AG08395 (cell line): ENCODE measurements at regions not wholly inside any gene's neighbourhood (a gene's known extent, or its start where the extent isn't known, plus 50 kb on each side); places are given as distances from the start of the nearest gene placed in this dataset.

ENCODE experiments used
- DNase-seq: peaks from one replicate; pipeline ENCODE4 v3.0.0; 2012; ENCODE audit warnings: mixed read lengths, low spot score

GRCh38 chr2:8518979-8519668 is 162.7 kb upstream of the ID2 start:
- no peak for DNase-seq

DNA sequence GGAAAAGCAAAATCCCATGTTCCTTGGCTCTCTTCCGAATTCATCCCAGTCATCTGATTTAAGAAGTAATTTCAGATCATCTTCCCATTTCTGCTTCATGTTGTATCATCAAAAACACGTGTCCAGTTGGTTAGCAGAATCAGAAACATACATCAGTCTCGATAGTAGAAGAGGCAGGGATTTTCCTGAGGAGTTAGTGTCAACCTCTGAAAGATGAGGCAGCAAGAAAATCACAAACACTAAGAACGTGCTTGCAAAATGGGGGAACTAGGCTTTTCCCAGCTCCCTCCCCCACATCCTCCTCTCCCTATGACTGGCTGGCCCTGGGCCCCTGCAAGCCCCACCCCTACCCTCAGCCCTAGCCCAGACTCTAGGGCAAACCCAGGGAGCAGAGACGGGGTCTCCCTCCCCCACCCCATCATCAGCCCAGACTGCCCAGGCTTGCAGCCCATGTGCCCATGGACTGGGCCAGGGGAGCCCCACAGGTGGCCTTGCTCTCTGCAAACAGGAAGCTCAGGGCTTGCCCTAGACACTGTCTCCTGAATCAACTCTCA is 161.0 kb upstream of the ID2 start:
- DNase-seq = no peak

DNA sequence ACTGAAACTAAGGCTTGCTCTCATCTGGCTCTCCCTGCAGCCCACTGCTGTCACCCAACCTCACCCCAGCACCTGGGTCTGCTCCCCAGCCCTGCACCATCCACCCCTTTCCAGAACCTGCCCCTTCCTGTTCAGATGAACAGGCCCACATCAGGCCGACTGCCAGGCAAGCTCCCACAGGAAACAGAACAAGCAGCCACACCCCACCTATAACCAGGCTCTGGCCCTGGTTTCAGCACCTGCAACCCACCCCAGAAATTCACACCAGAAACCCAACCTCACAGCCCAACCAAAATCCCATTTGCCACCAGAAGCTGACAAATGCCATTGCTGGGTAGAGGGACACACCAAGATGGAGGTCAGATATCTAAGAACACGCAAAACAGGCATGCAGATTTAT is 159.2 kb upstream of the ID2 start:
- DNase-seq = no peak

- no peak for DNase-seq
Measured at GRCh38 chr2:8524388-8524787, 157.5 kb upstream of the ID2 start.

GRCh38 chr2:8524823-8525222 is 157.0 kb upstream of the ID2 start:
- DNase-seq = no peak

- DNase-seq = no peak
Measured at GRCh38 chr2:8525236-8525581, 156.6 kb upstream of the ID2 start.

GRCh38 chr2:8525582-8526402 is 156.1 kb upstream of the ID2 start:
- no peak for DNase-seq

DNA sequence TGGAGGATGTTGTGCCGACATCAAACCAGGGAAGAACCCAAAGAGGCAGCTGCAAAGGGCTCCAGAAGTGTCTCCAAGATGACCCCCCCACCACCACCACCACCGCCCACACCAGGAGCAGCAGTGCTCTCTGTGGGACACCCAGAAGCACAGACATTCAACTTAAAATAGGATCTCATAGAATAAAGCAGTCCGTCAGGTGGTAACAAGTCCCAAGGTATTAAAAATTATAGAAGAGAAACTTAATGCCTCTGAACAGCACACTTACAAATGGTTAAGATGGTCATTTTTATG is 155.5 kb upstream of the ID2 start:
- DNase-seq = no peak

- no peak for DNase-seq
Measured at GRCh38 chr2:8527031-8527430, 154.8 kb upstream of the ID2 start.

DNA sequence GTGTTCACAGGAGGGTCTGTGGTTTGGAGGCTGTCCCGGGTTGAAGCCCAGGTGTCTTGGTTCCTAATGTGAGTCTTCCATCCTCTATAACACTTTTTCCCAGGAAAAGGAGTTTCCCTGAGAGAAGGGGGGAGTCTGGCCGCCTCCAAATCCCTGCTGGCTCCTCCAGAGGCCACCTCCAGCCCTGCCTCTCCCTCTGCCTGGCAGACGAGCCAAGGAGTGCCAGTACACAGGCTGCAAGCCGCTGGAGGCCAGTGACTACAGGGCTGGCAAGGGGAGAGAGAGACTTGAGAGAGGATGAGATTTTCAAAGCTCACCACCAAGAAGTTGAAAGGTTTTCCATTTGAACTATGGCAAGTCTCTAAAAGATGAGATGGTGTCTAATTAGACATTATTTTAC is 154.2 kb upstream of the ID2 start:
- DNase-seq = no peak

DNA sequence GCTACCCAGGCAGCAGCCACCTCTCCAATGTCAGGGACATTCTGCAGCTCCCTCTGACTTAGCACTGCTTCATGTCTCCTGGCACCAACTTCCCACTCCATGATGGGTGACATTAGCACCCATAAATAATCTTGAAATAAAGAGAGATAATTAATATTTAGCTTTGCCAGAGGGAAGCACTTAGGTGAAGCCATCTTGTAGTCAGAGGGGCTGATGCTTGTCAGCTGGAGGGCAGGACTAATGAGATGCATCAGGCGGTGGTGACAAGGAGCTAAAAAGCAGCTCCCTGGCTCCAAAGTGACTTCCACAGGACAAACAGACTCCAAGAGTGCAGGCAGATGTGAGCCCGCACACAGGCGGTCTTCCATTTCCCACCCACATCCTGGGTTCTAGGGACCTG is 153.0 kb upstream of the ID2 start:
- DNase-seq = no peak

- no peak for DNase-seq
Measured at GRCh38 chr2:8529706-8530277, 152.1 kb upstream of the ID2 start.

DNA sequence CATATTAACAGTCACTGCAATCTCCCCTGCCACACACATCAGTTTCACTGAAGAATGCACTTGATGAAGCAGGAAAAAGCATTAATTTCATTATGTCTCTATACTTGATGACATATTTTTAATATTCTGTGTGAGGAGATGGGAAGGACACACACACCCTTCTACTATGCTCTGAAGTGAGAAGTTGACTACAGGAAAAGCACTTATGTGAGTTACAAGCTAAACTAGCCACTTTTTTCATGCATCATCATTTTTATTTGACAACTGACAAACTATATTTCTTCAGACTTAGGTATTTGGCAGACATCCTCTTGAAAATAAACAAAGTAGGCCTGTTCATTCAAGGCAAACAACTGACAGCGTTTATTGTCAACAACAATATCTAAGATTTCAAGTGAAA is 150.4 kb upstream of the ID2 start:
- no peak for DNase-seq

- no peak for DNase-seq
Measured at GRCh38 chr2:8532438-8532837, 149.4 kb upstream of the ID2 start.

DNA sequence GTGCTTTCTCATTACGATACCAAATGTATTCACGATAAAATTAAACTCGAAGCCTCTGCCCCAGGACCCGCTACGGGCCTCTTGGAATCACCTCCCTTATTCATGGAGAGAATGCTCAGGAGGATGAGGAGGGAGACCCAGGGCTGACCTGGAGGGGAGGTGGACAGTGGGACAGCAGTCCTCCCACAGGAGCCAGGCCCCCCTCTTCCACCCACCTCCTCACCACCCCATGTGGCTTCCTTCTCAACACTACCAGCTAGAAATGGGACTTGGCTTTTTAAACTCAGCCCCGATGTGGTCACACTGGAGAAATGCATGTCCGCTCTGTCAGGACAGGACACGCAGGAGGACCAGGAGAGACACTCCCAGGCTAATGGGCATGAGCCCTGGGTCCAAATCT is 147.9 kb upstream of the ID2 start:
- no peak for DNase-seq

GRCh38 chr2:8534386-8534728 is 147.5 kb upstream of the ID2 start:
- no peak for DNase-seq

GRCh38 chr2:8534729-8535468 is 147.0 kb upstream of the ID2 start:
- DNase-seq = peak; percentile 71

DNA sequence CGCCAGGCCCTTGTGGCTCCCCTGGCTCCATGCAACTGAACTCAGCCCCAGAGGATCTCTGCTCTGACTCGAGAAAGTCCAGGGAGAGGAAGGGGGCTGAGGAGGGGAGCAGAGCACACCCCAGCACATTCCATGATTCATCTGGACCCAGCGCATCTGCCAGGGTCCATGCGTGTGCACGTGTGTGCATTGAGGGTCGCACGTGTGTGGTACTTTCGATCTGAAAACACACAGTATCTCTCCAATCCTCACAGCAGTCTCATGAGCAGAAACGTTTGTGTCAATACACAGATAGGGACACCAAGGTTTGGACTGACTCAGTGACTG is 146.4 kb upstream of the ID2 start:
- no peak for DNase-seq

DNA sequence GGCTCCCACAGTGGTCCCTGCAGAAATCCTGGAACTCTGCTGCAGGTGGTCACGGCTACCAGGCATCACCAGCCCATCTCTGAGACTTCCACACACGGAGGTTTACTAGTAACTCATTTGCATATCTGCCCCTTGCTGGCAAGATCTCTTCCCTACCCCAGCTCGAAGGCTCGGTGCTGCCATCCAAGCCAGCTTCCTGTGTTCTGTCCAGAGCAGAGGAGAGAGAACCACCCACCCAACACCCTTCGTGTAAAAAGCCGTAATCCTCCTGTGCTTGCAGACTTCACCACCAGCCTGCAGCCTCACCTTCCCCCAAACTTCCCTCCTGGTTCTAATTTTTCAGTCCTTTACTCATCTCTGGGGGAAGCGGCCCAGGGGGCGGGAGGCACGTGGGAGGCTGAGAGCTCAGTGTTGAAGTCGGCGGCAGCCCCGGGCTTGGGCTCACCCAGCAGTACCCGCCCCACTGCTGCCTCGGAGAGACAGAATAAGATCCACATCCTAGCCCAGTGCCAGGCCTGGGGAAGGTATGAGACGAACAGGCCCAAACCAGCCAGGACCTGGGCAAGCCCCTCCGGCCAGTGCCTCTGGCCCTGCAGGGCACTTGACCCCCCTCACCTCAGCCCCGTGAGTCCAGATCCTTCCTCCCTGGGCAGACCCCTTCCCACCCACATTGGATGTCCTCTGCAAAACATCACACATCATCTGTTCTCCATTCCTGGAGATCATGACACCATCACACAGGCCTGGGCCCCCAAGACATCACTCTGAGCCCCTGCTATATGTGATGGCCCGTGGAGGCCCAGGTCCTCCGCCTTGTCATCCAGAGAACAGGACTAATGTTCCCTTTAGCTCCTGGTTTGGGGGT is 145.8 kb upstream of the ID2 start:
- no peak for DNase-seq

DNA sequence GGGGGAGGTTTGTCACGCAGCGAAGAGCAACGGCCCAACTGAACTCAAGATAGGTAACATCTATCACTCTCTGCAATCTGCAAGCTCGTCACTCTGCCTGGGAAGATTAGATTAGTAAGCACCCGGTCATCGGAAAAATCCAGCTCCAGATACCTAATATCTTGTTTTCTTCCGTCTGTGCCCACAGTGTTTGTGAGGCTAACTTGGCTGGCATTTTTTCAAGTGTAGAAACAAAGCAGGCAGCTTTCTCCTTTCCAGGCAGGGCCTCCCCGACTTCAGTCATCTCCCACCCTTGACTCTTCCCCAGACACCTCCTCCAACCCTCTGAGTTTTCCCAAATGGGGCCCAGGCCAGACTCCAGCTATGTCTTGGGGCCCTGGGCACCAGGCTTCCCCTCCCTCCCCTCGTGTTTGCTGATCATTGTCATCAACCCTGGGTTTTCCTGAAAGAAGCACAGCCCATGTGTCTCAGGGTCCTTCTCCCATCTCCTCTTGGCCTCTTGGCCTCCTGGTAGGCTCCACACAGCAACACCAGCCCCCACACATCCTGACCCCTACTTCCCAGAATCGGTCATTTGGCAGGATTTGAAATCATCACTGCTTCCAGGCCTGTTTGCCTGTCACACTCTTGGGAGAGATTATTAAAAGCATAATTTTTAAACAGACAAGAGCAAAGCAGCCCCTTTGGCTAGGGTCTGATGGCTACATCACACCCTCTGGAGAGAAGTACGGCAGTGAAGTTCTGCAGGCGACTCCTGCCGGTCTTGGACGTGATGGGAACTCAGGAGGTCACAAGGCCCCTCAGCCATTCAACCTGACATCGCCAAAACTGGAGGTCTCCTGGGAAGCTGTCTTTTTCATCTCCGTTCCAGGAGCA is 144.9 kb upstream of the ID2 start:
- no peak for DNase-seq

- DNase-seq = no peak
Measured at GRCh38 chr2:8537562-8538155, 144.2 kb upstream of the ID2 start.
